Head of caudate nucleus (tissue), 42 donors: ENCODE measurements at regions not wholly inside any gene's neighbourhood (a gene's known extent, or its start where the extent isn't known, plus 50 kb on each side); places are given as distances from the start of the nearest gene placed in this dataset.
"Not testable (repeated sequence)": the region's sequence is repeated elsewhere in the genome, so short reads cannot be mapped to it uniquely, and the experiment has no call there.

ENCODE experiments used
- DNase-seq, 42 donors: peaks; one replicate each; pipeline versions ENCODE4 v3.0.0 to v3.0.0-alpha.2; 2020 to 2021; ENCODE audit warnings: mixed read lengths in 7 of 42
- intact Hi-C: fragments of 100-400 bp; cut with DNase I; formaldehyde crosslinking; loops from one replicate; pipeline ENCODE4 v1.15.0; 2022

GRCh38 chr10:71088054-71088453 is 124.3 kb upstream of the UNC5B start:
- DNase-seq = peak in 4 of 42 donors; percentile 4 to 16 (median 11)
- intact Hi-C loops = no loop called here

GRCh38 chr10:71088578-71088977 is 123.8 kb upstream of the UNC5B start:
- peak in 5 of 42 donors; percentile 0 to 21 (median 13) for DNase-seq
- intact Hi-C loops = not testable (repeated sequence)

- intact Hi-C loops = no loop called here
- DNase-seq = peak in 6 of 42 donors; percentile 5 to 28 (median 10)
These were observed 123.2 kb upstream of the UNC5B start for GRCh38 chr10:71089162-71089561.

- intact Hi-C loops = no loop called here
- DNase-seq = peak in 3 of 42 donors; percentile 8 to 28 (median 24)
These were observed 122.0 kb upstream of the UNC5B start for GRCh38 chr10:71090330-71090729.

- intact Hi-C loops = no loop called here
- peak in 4 of 42 donors; percentile 6 to 36 (median 20) for DNase-seq
These were observed 121.6 kb upstream of the UNC5B start for GRCh38 chr10:71090801-71091200.

GRCh38 chr10:71092812-71093401 is 119.5 kb upstream of the UNC5B start:
- intact Hi-C loops = no loop called here
- DNase-seq = peak in 3 of 42 donors; percentile 3 to 28 (median 26)

- no peak for DNase-seq
- intact Hi-C loops = no loop called here
These were observed 118.8 kb upstream of the UNC5B start for GRCh38 chr10:71093531-71093930.

- intact Hi-C loops = no loop called here
- DNase-seq = no peak
These were observed 117.5 kb upstream of the UNC5B start for GRCh38 chr10:71094712-71095390.

GRCh38 chr10:71099731-71100361 is 112.5 kb upstream of the UNC5B start:
- intact Hi-C loops = no loop called here
- no peak for DNase-seq

- intact Hi-C loops = no loop called here
- DNase-seq = no peak
These were observed 108.4 kb upstream of the UNC5B start for GRCh38 chr10:71103961-71104360.

- intact Hi-C loops, DNase-seq: not testable (repeated sequence)
These were observed 106.2 kb upstream of the UNC5B start for GRCh38 chr10:71106151-71106550.

GRCh38 chr10:71107117-71107516 is 105.3 kb upstream of the UNC5B start:
- DNase-seq, intact Hi-C loops: not testable (repeated sequence)

GRCh38 chr10:71108042-71108441 is 104.3 kb upstream of the UNC5B start:
- intact Hi-C loops, DNase-seq: not testable (repeated sequence)

- intact Hi-C loops = no loop called here
- DNase-seq = no peak
These were observed 100.1 kb upstream of the UNC5B start for GRCh38 chr10:71112138-71112785.

GRCh38 chr10:71116426-71116825 is 95.9 kb upstream of the UNC5B start:
- DNase-seq = no peak
- intact Hi-C loops = no loop called here

GRCh38 chr10:71117589-71117988 is 94.8 kb upstream of the UNC5B start:
- intact Hi-C loops, DNase-seq: not testable (repeated sequence)

- intact Hi-C loops = no loop called here
- DNase-seq = no peak
These were observed 89.3 kb upstream of the UNC5B start for GRCh38 chr10:71123023-71123422.

GRCh38 chr10:71124921-71125748 is 87.2 kb upstream of the UNC5B start:
- intact Hi-C loops = no loop called here
- DNase-seq = no peak

- intact Hi-C loops = no loop called here
- no peak for DNase-seq
These were observed 86.6 kb upstream of the UNC5B start for GRCh38 chr10:71125749-71126107.
